ENCODE measurements at regions not wholly inside any gene's neighbourhood (a gene's known extent, or its start where the extent isn't known, plus 50 kb on each side); places are given as distances from the start of the nearest gene placed in this dataset.
A peak's percentile ranks its signal among the peaks of the same experiment; 100 is the strongest.

GRCh38 chr18:27394687-27395086 lies 209.6 kb upstream of the CHST9 start:
- CTCF ChIA-PET, result no interaction called here
- Mint-ChIP-seq H3K36me3 (ENCODE audit: insufficient read depth, unreplicated experiment) (no peaks in the 10 kb centered on the region), H3K4me1 (ENCODE audit: insufficient read depth, unreplicated experiment) (no peaks in the 10 kb centered on the region), H3K9me3 (ENCODE audit: unreplicated experiment) (no peaks in the 10 kb centered on the region), H3K27me3 (ENCODE audit: insufficient read depth, unreplicated experiment) (no peaks in the 10 kb centered on the region), H3K27ac (ENCODE audit: low read depth, unreplicated experiment) (no peak overlapping the region), H3K4me3 (ENCODE audit: unreplicated experiment) (no peak overlapping the region)
- BruUV-seq (replicated peaks), result no TSS peak
- POLR2A ChIA-PET, result no interaction called here
- no peak for TF ChIP-seq CTCF (IDR thresholded peaks at IDR 0.05; ENCODE audit: unreplicated experiment)
- DNase-seq (ENCODE audit: unreplicated experiment), result no peak
- intact Hi-C loops (cut with micrococcal nuclease), result no loop called here

DNA sequence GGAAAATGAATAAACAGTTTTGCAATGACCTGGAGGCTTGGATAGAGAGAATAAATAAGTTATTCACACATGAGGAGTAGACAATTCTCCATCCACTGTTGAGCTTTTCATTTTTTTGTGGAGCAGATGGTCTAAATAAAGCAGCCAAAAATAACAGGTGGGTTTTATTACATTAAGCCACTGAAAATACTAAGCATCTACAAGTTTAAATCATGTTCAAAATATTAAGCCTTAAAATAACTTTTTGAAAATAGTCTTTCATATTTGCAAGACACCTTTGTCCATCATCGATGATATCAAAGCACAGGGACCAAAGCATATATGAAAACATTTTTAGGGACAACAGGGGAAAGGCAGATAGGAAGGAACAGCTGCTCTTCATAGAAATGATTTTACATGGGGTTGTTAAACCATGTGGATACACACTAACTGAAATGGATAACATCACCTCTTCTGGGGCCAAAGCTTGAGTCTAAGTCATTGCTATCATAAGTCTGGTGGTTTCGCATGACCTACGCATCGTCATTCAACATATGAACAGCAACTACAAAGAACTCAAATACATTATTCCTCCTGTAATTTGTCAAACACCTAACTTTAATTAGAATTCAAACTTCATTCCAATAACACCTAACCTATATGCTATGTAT lies 197.6 kb upstream of the CHST9 start:
- DNase-seq (ENCODE audit: unreplicated experiment), result no peak
- Mint-ChIP-seq H3K9me3 (ENCODE audit: unreplicated experiment) (no peaks in the 10 kb centered on the region), H3K27ac (ENCODE audit: low read depth, unreplicated experiment) (no peak overlapping the region), H3K27me3 (ENCODE audit: insufficient read depth, unreplicated experiment) (no peaks in the 10 kb centered on the region), H3K4me3 (ENCODE audit: unreplicated experiment) (no peak overlapping the region), H3K36me3 (ENCODE audit: insufficient read depth, unreplicated experiment) (no peaks in the 10 kb centered on the region), H3K4me1 (ENCODE audit: insufficient read depth, unreplicated experiment) (peaks cover 6% of the 10 kb centered on the region)
- ChIA-PET POLR2A (no interaction called here), CTCF (interaction anchor here (1.2 kb wide), 1 partner anchor 215 kb away, joined by 3 read pairs; no protein-coding TSS in a partner anchor)
- no TSS peak for BruUV-seq (replicated peaks)
- intact Hi-C loops (cut with micrococcal nuclease), result no loop called here
- no peak for TF ChIP-seq CTCF (IDR thresholded peaks at IDR 0.05; ENCODE audit: unreplicated experiment)

- no peak for TF ChIP-seq CTCF (IDR thresholded peaks at IDR 0.05; ENCODE audit: unreplicated experiment)
- H3K4me3 Mint-ChIP-seq (ENCODE audit: unreplicated experiment), result no peak overlapping the region
- no peaks in the 10 kb centered on the region for H3K36me3 Mint-ChIP-seq (ENCODE audit: insufficient read depth, unreplicated experiment)
- peaks cover 11% of the 10 kb centered on the region for H3K4me1 Mint-ChIP-seq (ENCODE audit: insufficient read depth, unreplicated experiment)
- peak overlapping the region; percentile 77 for H3K27ac Mint-ChIP-seq (ENCODE audit: low read depth, unreplicated experiment)
- DNase-seq (ENCODE audit: unreplicated experiment), result peak; percentile 90
- intact Hi-C loops (cut with micrococcal nuclease), result no loop called here
- ChIA-PET CTCF (interaction anchor here (0.6 to 4.9 kb wide), 11 partner anchors 14 to 1483 kb away, joined by 3 to 23 read pairs (median 4); no protein-coding TSS in a partner anchor), POLR2A (interaction anchor here (0.6 to 1.4 kb wide), 8 partner anchors 8 to 161 kb away, joined by 3 to 6 read pairs (median 3); no protein-coding TSS in a partner anchor)
- no peaks in the 10 kb centered on the region for H3K9me3 Mint-ChIP-seq (ENCODE audit: unreplicated experiment)
- no TSS peak for BruUV-seq (replicated peaks)
- H3K27me3 Mint-ChIP-seq (ENCODE audit: insufficient read depth, unreplicated experiment), result no peaks in the 10 kb centered on the region
These were observed 193.5 kb upstream of the CHST9 start for GRCh38 chr18:27378431-27379095.

DNA sequence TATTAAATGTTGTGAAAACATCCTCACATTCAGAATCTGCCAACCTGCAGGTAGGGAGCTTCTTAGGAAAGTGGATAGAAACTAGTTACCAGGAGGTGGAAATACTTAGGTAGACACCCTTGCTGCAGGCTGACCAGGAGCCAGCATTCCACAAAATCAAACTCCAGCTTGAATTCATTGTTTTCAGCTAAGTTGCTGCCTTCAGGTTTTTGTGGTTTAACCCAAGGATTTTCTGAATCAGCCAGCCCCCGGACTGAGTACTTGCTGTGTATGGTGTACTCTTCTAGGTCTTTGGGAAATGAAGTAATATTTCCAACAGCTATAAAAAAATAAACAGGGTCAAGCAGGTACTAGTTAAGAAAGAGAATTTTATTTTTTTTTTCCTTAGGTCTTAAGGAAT lies 192.1 kb upstream of the CHST9 start:
- Mint-ChIP-seq H3K4me3 (ENCODE audit: unreplicated experiment) (no peak overlapping the region), H3K27ac (ENCODE audit: low read depth, unreplicated experiment) (peak overlapping the region; percentile 77), H3K27me3 (ENCODE audit: insufficient read depth, unreplicated experiment) (no peaks in the 10 kb centered on the region), H3K36me3 (ENCODE audit: insufficient read depth, unreplicated experiment) (no peaks in the 10 kb centered on the region), H3K4me1 (ENCODE audit: insufficient read depth, unreplicated experiment) (peaks cover 11% of the 10 kb centered on the region), H3K9me3 (ENCODE audit: unreplicated experiment) (no peaks in the 10 kb centered on the region)
- DNase-seq (ENCODE audit: unreplicated experiment), result peak; percentile 42
- ChIA-PET CTCF (interaction anchor here (0.6 to 4.9 kb wide), 6 partner anchors 9 to 261 kb away, joined by 3 to 23 read pairs (median 6); no protein-coding TSS in a partner anchor), POLR2A (interaction anchor here (0.7 to 1.4 kb wide), 7 partner anchors 11 to 383 kb away, joined by 3 to 6 read pairs (median 3); no protein-coding TSS in a partner anchor)
- no TSS peak for BruUV-seq (replicated peaks)
- TF ChIP-seq CTCF (IDR thresholded peaks at IDR 0.05; ENCODE audit: unreplicated experiment), result no peak
- intact Hi-C loops (cut with micrococcal nuclease), result no loop called here

Measured in MCF 10A (cell line).